HG02678 (cell line): ENCODE measurements at regions not wholly inside any gene's neighbourhood (a gene's known extent, or its start where the extent isn't known, plus 50 kb on each side); places are given as distances from the start of the nearest gene placed in this dataset.

Experiments
- ATAC-seq: cut with Tn5 transposase; IDR thresholded peaks from one replicate; pipeline ENCODE4 v1.9.1; 2021; ENCODE audit warnings: mild to moderate bottlenecking, moderate library complexity; ENCODE audit not compliant: unreplicated experiment

- ATAC-seq: peak; percentile 100
Observed at GRCh38 chr14:52380294-52380693, 66.2 kb downstream of the PTGER2 start.
